ENCODE measurements at regions not wholly inside any gene's neighbourhood (a gene's known extent, or its start where the extent isn't known, plus 50 kb on each side); places are given as distances from the start of the nearest gene placed in this dataset.

GRCh38 chr16:54591816-54592246 is 305.2 kb upstream of the IRX3 start:
- Mint-ChIP-seq H3K4me3 (no peak overlapping the region), H3K36me3 (ENCODE audit: low read depth) (no peaks in the 10 kb centered on the region), H3K27me3 (peaks cover 16% of the 10 kb centered on the region), H3K9me3 (peaks cover 11% of the 10 kb centered on the region), H3K27ac (no peak overlapping the region), H3K4me1 (no peaks in the 10 kb centered on the region)
- intact Hi-C loops (cut with micrococcal nuclease) = no loop called here
- DNase-seq = no peak

- no peaks in the 10 kb centered on the region for H3K4me1 Mint-ChIP-seq
- H3K4me3 Mint-ChIP-seq = no peak overlapping the region
- H3K27ac Mint-ChIP-seq = no peak overlapping the region
- H3K27me3 Mint-ChIP-seq = peaks cover 13% of the 10 kb centered on the region
- H3K9me3 Mint-ChIP-seq = peaks cover 11% of the 10 kb centered on the region
- intact Hi-C loops (cut with micrococcal nuclease) = no loop called here
- H3K36me3 Mint-ChIP-seq (ENCODE audit: low read depth) = no peaks in the 10 kb centered on the region
- DNase-seq = no peak
Observed at GRCh38 chr16:54590836-54591235, 304.2 kb upstream of the IRX3 start.

- no peak overlapping the region for H3K4me3 Mint-ChIP-seq
- peaks cover 3% of the 10 kb centered on the region for H3K27me3 Mint-ChIP-seq
- H3K9me3 Mint-ChIP-seq = peaks cover 11% of the 10 kb centered on the region
- H3K27ac Mint-ChIP-seq = no peak overlapping the region
- no peaks in the 10 kb centered on the region for H3K36me3 Mint-ChIP-seq (ENCODE audit: low read depth)
- DNase-seq = no peak
- intact Hi-C loops (cut with micrococcal nuclease) = no loop called here
- no peaks in the 10 kb centered on the region for H3K4me1 Mint-ChIP-seq
Observed at GRCh38 chr16:54589326-54589725, 302.7 kb upstream of the IRX3 start.

GRCh38 chr16:54588026-54588425 is 301.4 kb upstream of the IRX3 start:
- H3K9me3 Mint-ChIP-seq = peaks cover 11% of the 10 kb centered on the region
- H3K27ac Mint-ChIP-seq = no peak overlapping the region
- intact Hi-C loops (cut with micrococcal nuclease) = no loop called here
- no peak overlapping the region for H3K4me3 Mint-ChIP-seq
- H3K4me1 Mint-ChIP-seq = no peaks in the 10 kb centered on the region
- DNase-seq = no peak
- H3K27me3 Mint-ChIP-seq = no peaks in the 10 kb centered on the region
- no peaks in the 10 kb centered on the region for H3K36me3 Mint-ChIP-seq (ENCODE audit: low read depth)

- no peaks in the 10 kb centered on the region for H3K4me1 Mint-ChIP-seq
- intact Hi-C loops (cut with micrococcal nuclease) = no loop called here
- H3K4me3 Mint-ChIP-seq = no peak overlapping the region
- H3K27me3 Mint-ChIP-seq = no peaks in the 10 kb centered on the region
- no peaks in the 10 kb centered on the region for H3K36me3 Mint-ChIP-seq (ENCODE audit: low read depth)
- no peak for DNase-seq
- peaks cover 11% of the 10 kb centered on the region for H3K9me3 Mint-ChIP-seq
- no peak overlapping the region for H3K27ac Mint-ChIP-seq
Observed at GRCh38 chr16:54587176-54587515, 300.6 kb upstream of the IRX3 start.

- Mint-ChIP-seq H3K4me1 (no peaks in the 10 kb centered on the region), H3K36me3 (ENCODE audit: low read depth) (no peaks in the 10 kb centered on the region), H3K4me3 (no peak overlapping the region), H3K27ac (no peak overlapping the region), H3K27me3 (no peaks in the 10 kb centered on the region), H3K9me3 (peaks cover 11% of the 10 kb centered on the region)
- intact Hi-C loops (cut with micrococcal nuclease) = no loop called here
- DNase-seq = no peak
Observed at GRCh38 chr16:54586474-54587175, 300.0 kb upstream of the IRX3 start.

GRCh38 chr16:54585998-54586340 is 299.4 kb upstream of the IRX3 start:
- Mint-ChIP-seq H3K27me3 (no peaks in the 10 kb centered on the region), H3K4me1 (no peaks in the 10 kb centered on the region), H3K4me3 (no peak overlapping the region), H3K36me3 (ENCODE audit: low read depth) (no peaks in the 10 kb centered on the region), H3K9me3 (peaks cover 11% of the 10 kb centered on the region), H3K27ac (no peak overlapping the region)
- DNase-seq = no peak
- intact Hi-C loops (cut with micrococcal nuclease) = no loop called here

- no peak for DNase-seq
- no peaks in the 10 kb centered on the region for H3K27me3 Mint-ChIP-seq
- H3K4me3 Mint-ChIP-seq = no peak overlapping the region
- H3K27ac Mint-ChIP-seq = no peak overlapping the region
- intact Hi-C loops (cut with micrococcal nuclease) = no loop called here
- no peaks in the 10 kb centered on the region for H3K4me1 Mint-ChIP-seq
- H3K36me3 Mint-ChIP-seq (ENCODE audit: low read depth) = no peaks in the 10 kb centered on the region
- H3K9me3 Mint-ChIP-seq = peaks cover 11% of the 10 kb centered on the region
Observed at GRCh38 chr16:54585094-54585997, 298.8 kb upstream of the IRX3 start.

GRCh38 chr16:54584121-54584520 is 297.5 kb upstream of the IRX3 start:
- no peak overlapping the region for H3K4me3 Mint-ChIP-seq
- H3K9me3 Mint-ChIP-seq = peaks cover 11% of the 10 kb centered on the region
- H3K27ac Mint-ChIP-seq = no peak overlapping the region
- H3K4me1 Mint-ChIP-seq = no peaks in the 10 kb centered on the region
- no peak for DNase-seq
- H3K36me3 Mint-ChIP-seq (ENCODE audit: low read depth) = no peaks in the 10 kb centered on the region
- intact Hi-C loops (cut with micrococcal nuclease) = no loop called here
- no peaks in the 10 kb centered on the region for H3K27me3 Mint-ChIP-seq

GRCh38 chr16:54582631-54583250 is 296.2 kb upstream of the IRX3 start:
- Mint-ChIP-seq H3K9me3 (peaks cover under 1% of the 10 kb centered on the region), H3K4me1 (no peaks in the 10 kb centered on the region), H3K4me3 (no peak overlapping the region), H3K36me3 (ENCODE audit: low read depth) (no peaks in the 10 kb centered on the region), H3K27me3 (peaks cover 3% of the 10 kb centered on the region), H3K27ac (no peak overlapping the region)
- no peak for DNase-seq
- intact Hi-C loops (cut with micrococcal nuclease) = no loop called here

GRCh38 chr16:54579106-54579728 is 292.6 kb upstream of the IRX3 start:
- H3K27ac Mint-ChIP-seq = no peak overlapping the region
- intact Hi-C loops (cut with micrococcal nuclease) = no loop called here
- peaks cover 14% of the 10 kb centered on the region for H3K27me3 Mint-ChIP-seq
- H3K36me3 Mint-ChIP-seq (ENCODE audit: low read depth) = no peaks in the 10 kb centered on the region
- no peak for DNase-seq
- no peaks in the 10 kb centered on the region for H3K4me1 Mint-ChIP-seq
- H3K4me3 Mint-ChIP-seq = no peak overlapping the region
- H3K9me3 Mint-ChIP-seq = no peaks in the 10 kb centered on the region

GRCh38 chr16:54577651-54578128 is 291.1 kb upstream of the IRX3 start:
- no peak for DNase-seq
- intact Hi-C loops (cut with micrococcal nuclease) = no loop called here
- Mint-ChIP-seq H3K9me3 (no peaks in the 10 kb centered on the region), H3K4me1 (no peaks in the 10 kb centered on the region), H3K36me3 (ENCODE audit: low read depth) (no peaks in the 10 kb centered on the region), H3K4me3 (no peak overlapping the region), H3K27ac (no peak overlapping the region), H3K27me3 (peaks cover 14% of the 10 kb centered on the region)

- intact Hi-C loops (cut with micrococcal nuclease) = no loop called here
- Mint-ChIP-seq H3K4me1 (no peaks in the 10 kb centered on the region), H3K27me3 (peaks cover 14% of the 10 kb centered on the region), H3K4me3 (no peak overlapping the region), H3K36me3 (ENCODE audit: low read depth) (no peaks in the 10 kb centered on the region), H3K9me3 (no peaks in the 10 kb centered on the region), H3K27ac (no peak overlapping the region)
- DNase-seq = no peak
Observed at GRCh38 chr16:54576785-54577184, 290.2 kb upstream of the IRX3 start.
